ENCODE measurements at regions not wholly inside any gene's neighbourhood (a gene's known extent, or its start where the extent isn't known, plus 50 kb on each side); places are given as distances from the start of the nearest gene placed in this dataset.
A peak's percentile ranks its signal among the peaks of the same experiment; 100 is the strongest.
"Not testable (repeated sequence)": the region's sequence is repeated elsewhere in the genome, so short reads cannot be mapped to it uniquely, and the experiment has no call there.

DNA sequence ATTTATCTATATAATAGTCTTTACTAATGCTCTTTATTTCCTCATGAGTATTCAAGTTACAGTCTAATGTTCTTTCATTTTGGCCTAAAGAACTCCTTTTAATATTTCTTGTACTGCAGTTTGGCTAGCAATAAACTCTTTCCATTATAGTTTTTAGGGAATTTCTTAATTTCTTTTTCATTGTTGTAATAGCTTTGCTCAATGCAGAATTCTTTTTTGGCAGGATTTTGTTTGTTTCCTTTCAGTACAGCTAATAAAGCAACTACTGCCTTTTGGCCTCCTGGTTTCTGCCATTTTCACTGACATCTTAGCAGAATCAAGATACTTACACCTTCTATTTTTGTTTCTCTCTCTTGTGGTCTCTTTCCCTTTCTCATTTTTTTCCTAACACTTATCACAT lies 390.4 kb upstream of the RGPD4 start:
- DNase-seq (ENCODE audit: low read depth) = no peak

DNA sequence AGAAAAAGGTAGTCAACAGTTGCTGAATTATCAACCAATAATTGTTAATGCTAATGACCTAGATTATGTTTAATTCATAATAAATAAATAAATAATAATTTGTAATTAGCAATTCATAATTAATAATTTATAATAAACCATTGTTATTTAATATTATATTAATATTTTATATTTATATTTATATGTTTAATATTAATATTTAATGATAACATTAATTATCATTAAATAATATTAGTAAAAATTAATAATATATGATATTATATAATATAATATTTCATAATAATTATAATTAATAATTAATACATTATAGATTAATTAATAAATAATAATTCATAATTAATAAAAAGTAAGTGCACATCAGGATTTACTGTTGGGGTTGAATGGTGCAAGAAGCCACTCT lies 389.4 kb upstream of the RGPD4 start:
- DNase-seq (ENCODE audit: low read depth) = no peak

DNA sequence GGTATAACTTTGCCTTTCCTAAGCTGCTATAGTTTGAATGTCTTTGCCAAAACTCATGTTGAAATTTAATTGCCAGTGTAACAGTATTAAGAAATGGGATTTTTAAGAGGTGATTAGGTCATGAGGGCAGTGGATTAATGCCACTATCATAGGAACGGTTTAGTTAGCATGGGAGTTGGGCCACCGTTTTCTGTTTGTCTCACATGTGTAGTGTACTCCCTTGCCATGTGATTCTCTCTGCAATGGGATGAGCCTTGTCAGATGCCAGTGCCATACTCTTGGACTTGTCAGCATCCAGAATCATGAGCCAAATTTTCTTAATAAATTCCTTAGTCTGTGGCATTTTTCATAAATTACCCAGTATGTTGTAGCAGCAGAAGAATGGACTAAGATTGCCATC lies 388.9 kb upstream of the RGPD4 start:
- peak; percentile 2 for DNase-seq (ENCODE audit: low read depth)

DNA sequence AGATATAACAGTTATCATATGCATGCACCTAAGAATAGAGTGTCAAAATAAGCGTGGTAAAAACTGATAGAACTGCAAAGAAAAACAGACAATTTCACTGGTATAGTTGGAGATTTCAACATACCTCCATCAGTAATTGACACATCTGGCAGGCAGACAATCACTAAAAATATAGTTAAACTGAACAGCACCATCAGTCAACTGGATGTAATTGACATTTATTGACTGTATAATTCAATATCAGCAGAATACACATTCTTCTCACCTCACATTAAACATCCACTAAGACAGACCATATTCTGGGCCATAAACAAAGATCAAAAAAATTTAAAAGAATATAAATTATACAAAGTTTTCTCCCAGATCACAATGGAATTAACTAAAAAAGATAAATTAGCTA lies 378.5 kb upstream of the RGPD4 start:
- no peak for DNase-seq (ENCODE audit: low read depth)

DNA sequence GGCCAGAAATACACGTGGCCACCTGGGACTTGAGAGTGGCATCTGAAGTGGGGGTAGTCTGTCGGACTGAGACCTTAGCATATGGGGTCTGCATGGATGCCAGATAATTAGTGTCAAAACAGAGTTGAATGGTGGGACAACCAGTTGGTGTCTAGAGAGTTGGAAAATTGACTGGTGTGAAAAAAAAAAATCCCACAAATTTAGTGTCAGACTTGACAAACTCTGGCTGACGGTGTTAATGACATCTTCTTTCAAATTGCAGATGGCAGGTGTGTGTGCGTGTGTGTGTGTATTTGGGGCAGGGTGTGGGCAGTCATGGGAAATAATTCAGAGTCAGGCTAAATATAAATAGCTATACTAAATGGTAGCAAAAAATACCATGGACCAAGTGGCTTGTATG lies 365.4 kb upstream of the RGPD4 start:
- DNase-seq (ENCODE audit: low read depth) = no peak

DNA sequence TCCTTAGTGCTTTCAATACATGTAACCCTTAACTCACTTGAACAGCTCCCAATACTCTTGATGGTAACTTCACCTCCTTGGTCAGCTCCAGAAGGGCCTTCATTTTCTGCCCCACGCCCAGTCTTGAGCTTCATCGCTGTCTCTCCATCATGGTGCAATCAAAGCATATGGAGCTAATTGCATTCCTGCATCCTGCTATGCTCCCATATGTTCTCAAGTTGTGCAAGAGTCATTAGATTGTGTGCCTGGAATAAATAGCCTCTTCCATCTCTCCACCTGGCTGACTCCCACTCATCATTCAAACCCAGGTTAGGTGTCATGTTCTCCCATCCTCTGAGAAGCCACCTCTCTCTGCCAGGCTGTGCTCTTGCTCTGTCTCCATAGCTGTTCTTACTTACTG lies 364.5 kb upstream of the RGPD4 start:
- no peak for DNase-seq (ENCODE audit: low read depth)

DNA sequence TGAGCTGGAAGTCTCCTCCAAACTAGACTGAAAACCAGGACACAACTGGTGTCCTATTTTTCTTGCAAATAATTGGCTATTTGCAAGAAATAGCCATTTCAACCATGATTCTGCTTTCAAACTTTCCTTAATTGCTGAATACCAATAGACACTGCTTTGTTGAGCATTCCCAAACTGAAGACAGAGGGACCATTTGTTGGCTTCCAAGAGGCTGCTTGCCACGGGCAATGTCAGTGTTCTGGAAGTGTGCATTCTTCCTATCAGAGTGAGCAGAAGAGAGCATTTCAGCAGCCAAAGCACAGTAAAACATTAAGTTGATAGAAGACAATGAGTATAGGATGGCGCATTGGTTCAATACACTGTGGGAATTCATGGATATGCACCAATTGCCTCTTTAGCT lies 360.5 kb upstream of the RGPD4 start:
- DNase-seq (ENCODE audit: low read depth) = no peak

DNA sequence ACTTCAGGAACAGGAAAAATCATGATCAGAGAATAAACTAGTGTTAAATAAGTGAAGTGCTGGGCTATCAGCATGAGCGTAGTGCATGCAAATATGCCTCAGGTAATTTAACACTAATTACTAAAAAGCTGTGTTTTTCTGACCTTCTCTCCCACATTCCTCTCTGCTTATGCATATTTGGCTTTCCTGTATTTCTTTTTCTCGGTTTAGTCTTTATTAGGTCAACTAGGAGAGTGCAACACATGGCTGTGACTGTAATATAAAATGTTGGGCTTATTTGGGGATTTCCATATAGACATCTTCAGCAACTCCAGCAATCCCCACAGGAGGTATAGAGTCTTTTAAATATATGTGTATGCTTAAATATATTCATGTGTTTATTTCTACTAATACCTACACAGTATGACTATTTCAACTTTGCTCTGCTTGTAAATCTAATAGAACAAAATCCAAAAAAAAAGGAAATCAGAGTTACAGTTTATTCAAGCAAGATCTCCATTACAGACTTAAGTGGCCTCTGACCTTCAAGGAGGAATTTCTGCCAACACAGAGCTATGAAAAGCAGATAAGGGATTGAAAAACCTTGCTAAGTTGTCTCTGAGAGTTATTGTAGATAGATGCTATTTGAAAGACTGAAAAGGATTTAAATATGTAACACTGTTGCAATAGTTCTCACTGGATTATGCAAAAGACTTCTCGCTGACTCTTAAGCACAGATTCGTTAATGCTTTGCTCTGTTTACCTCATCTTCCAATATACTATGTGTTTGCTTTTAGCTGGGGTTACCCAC lies 359.5 kb upstream of the RGPD4 start:
- no peak for DNase-seq (ENCODE audit: low read depth)

DNA sequence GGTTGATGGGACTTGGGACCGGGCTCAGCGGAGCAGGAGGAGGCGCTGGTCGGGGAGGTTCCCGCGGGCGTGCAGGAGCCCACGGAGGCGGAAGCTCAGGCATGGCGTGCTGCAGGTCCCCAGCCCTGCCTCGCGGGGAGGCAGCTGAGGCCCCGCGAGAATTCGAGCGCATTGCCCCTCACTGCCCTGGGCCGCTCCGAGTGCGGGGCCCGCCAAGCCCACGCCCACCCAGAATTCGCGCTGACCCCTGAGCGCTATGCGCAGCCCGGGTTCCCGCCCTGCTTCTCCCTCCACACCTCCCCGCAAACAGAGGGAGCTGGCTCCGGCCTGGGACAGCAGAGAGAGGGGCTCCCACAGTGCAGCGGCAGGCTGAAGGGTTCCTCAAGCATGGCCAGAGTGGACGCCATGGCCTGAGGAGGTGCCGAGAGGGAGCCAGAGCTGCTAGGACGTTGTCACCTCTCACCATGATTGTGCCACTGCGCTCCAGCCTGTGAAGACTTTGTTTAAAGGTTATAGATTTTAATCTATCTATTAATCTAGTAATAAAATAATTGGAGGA lies 357.2 kb upstream of the RGPD4 start:
- DNase-seq (ENCODE audit: low read depth) = no peak

DNA sequence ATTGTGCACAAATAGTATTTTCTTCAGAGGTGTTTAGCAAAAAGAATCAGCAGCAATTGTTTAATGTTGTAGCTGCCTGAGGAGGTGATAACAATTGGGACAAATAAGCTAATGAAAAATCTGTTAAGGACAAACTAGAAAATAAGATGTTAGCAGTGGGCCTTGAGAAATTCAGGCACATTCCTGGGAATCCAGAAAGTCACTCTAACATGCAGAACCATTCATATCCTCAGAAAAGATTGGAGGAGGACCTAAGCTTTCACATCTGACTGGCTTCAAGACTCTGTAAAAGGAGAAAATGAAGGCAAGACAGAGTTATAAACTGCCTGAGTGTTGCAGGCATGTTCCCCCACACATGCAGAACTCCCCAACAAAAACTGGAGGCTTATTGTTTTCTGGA lies 353.5 kb upstream of the RGPD4 start:
- DNase-seq (ENCODE audit: low read depth) = no peak

DNA sequence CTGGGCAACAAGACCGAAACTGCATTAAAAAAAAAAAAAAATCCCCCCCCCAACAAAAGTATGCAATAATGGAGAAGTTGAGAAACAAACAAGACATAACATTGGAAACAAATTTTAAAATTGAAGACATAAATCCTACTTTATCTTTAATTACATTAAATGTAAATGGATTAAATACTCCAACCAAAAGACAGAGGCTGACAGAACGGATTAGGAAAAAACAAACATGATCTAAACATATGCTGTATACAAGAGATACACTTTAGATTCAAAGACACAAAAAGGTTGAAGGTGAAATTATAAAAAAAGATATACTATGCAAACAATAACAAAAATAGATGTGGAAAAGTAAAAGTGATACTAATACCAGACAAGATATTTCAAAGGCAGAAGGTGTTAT lies 350.8 kb upstream of the RGPD4 start:
- no peak for DNase-seq (ENCODE audit: low read depth)

DNA sequence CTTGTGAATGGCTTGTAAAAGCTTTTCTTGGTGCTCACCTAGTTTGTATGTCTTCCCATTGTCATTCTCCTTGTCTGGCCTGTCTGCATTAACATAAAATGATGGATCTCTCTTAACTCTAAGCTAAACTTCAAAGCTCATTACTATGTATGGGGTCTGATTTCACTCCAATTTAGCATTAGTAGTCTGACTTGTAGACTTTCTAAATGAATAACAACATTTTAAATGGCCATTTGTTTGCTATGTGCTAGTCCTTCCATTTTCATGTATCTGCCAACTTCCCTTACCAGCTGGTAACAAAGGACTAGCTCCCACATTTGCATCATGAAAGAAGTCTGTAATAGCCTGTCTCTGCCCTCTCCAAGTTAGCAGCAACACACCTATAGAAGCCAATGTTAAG lies 324.2 kb upstream of the RGPD4 start:
- DNase-seq (ENCODE audit: low read depth) = no peak

DNA sequence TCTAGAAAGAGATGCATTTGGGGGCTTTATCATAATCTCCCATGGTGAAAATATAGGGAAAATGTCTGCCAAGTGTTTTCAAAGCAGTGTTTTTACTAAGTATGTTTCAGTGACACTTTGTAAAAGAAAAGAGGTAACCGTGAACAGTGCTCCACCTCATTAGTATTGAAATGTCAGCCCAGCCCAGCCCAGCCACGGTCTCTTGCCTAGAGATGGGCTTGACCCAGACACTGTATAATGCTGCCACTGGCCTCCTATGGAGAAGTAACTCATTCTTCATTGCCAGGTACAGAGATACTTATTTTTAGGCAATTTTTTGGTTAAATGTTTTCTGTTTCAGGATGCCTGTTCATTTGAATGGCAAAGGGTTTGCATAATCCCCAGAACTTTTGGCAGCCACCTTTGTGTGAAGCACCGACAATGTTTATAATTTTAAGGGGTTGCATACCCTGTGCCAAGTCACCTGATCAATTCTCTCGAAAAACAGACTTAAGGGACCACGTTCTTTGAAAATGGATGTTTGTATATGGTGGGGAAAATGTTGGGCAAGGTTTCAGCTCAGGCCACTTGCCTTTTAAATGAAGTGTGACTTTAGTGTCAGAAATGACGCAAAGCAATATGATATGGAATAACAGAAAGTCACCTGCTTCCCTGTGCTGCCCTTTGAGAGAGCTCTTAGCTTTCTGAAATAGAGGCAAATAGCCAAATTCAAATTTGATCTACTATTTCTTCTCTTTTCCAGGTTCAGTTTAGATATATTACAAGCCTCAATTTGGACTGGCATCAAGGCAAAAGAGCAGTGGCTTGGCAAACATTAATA lies 314.5 kb upstream of the RGPD4 start:
- DNase-seq (ENCODE audit: low read depth) = no peak

DNA sequence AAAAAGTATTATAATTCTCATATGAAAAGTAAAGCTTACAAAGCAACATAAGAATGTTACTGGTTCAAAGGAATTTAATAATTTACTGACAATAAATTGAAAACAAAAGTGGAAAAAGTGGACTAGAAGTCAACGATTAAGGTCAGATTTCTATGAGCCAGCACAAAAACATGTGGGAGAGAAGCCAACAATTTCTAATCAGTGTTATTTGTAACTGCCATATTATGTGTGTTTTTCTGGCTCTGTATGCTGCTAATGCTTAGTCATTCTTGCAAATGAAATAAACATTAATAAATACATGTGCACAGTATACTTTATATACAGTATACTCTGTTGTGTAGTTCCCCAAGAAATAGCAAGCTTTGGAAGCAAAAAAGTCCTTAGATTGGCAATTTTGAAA lies 301.3 kb upstream of the RGPD4 start:
- peak; percentile 63 for DNase-seq (ENCODE audit: low read depth)

DNA sequence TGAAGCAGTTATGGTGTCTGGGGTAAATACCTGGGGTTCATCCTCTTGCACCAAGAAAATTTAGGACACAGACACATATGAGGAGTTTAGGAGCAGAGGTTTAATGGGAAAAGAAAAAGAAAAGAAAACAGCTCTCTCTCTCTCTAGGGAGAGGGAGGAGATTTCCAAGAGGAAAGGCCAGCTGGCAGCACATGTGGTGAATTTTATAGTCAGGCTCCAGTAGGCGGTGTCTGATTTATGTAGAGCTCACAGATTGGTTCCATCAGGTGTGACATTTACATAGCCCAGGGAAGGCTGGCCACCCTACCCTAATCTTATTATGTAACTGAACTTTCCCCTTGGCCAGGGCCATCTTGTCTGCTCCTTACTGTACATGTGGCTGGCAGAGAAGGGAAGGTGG lies 297.5 kb upstream of the RGPD4 start:
- peak; percentile 50 for DNase-seq (ENCODE audit: low read depth)

DNA sequence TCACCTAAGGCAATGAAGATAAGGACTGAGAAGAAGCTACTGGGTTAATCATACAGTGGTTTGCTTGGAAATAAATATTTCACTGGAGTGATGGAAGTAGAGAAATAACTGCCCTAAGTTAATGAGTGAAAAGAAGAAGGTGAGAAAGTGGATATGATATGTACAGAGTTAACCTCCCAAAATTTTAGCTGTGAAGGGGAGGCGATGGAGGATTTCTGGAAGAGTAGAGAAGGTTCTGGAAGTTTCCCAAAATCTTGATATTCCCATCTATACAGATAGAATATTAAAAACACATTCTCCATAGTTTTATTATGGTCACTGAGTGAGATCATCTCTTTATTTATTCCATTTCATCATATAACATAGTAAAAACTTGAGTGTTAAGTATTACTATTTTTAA lies 296.6 kb upstream of the RGPD4 start:
- DNase-seq (ENCODE audit: low read depth) = no peak

DNA sequence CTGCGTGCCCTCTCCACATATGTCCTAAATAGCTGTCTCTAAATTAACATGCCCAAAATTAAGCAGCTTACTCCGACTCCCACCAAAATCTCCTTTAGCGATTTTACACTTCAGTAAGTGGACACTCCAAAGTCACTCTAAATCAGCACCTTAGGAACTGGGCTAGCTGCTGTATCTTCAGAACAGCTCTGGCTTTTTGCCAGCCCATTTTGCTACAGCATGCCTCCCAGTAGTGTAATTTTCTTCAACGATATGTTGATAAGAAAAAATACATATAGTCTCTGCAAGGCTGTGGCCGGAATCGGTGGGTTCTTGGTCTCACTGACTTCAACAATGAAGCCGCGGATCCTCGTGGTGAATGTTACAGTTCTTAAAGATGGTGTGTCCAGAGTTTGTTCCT lies 291.8 kb upstream of the RGPD4 start:
- DNase-seq (ENCODE audit: low read depth) = no peak

DNA sequence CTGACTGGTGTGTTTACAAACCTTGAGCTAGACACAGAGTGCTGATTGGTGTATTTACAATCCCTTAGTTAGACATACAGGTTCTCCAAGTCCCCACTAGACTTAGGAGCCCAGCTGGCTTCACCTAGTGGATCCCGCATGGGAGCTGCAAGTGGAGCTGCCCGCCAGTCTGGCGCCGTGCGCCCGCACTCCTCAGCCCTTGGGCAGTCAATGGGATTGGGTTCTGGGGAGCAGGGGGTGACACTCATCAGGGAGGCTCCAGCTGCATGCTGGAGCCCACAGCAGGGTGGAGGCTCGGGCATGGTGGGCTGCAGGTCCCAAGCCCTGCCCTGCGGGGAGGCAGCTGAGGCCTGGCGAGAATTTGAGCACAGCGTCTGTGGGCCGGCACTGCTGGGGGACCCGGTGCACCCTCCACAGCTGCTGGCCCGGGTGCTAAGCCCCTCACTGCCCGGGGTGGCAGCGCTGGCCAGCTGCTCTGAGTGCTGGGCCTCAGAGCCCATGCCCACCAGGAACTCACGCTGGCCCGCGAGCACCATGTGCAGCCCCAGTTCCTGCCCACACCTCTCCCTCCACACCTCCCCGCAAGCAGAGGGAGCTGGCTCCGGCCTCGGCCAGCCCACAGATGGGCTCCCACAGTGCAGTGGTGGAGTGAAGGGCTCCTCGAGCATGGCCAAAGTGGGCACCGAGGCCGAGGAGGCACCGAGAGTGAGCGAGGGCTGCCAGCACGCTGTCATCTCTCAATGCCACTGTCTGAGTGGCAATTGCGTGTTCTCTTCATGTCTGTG lies 290.6 kb upstream of the RGPD4 start:
- DNase-seq (ENCODE audit: low read depth) = not testable (repeated sequence)

DNA sequence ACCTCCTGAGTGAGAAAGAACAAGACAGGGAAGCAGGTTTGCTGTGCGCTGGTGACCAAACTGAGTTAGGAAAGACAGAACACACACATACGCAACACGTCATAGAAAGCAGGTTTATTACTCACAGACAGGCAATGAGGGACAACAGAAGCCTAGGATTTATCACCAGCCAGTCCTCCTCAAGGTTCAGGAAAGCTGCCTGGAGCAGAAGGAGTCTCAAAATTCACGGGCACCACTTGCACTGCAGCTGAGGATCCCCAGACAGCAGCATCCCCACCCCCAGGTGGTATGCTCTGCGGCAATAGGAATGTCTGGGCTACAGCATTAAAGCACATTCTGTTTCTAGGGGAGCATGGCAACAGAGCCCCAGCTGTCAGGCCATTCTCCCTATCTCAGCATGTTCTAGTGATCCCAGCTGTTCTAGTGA lies 284.4 kb upstream of the RGPD4 start:
- peak; percentile 88 for DNase-seq (ENCODE audit: low read depth)

DNA sequence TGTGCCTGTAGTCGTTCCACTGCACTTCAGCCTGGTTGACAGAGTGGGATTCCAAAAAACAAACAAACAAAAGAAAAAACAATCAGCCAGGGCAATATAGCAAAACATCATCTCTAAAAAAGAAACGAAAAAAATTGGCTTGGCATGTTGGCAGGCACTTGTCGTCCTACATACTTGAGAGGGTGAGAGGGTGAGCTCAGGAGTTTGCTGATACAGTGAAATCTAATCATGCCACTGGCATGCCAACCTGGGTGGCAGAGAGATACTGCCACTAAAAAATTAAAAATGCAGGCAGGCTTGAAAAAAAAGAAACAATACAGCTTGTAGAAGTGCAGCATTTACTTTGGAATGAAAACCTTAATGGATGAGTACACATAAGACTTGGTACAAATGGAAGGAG lies 282.9 kb upstream of the RGPD4 start:
- DNase-seq (ENCODE audit: low read depth) = no peak

DNA sequence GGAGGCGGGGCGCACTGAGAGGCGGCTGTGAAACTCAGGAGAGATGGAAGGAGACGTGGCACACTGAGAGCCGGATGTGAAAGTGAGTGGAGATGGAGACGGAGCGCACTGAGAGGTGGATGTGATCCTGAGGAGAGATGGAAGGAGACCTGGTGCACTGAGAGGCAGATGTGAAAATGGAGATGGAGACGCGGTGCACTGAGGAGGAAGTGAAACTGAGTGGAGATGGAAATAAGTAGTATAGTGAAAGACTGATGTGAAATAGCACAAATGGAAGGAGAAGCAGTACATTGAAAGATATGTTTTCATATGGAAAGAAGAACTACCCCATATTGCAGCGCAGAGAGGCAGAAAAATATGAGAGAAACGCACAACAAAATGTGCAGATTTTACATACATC lies 281.6 kb upstream of the RGPD4 start:
- DNase-seq (ENCODE audit: low read depth) = no peak

DNA sequence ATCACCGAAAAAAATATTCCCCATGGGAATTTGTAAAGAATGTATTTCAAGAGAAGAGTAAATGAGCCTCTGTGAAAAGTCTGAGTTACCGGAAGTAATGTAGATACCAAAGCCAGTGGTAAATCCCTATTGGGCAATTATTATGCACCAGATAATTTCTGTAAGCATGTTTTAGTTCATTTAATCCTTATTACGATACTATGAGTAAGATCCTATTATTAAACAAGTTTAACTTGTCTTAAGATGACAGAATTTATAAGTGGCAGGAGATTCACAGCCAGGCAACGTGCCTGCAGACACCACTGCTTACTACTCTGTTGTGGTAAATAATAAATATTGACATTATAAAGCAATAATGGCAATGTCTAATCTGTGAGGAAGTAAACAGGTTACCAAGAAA lies 280.8 kb upstream of the RGPD4 start:
- DNase-seq (ENCODE audit: low read depth) = no peak
